Fibroblast of lung (primary cell): ENCODE measurements at regions not wholly inside any gene's neighbourhood (a gene's known extent, or its start where the extent isn't known, plus 50 kb on each side); places are given as distances from the start of the nearest gene placed in this dataset.

Experiments
- DNase-seq, 2 donors: peaks; one replicate each; pipeline versions ENCODE4 v3.0.0 to v3.0.0-alpha.2; 2010; ENCODE audit warnings: low read depth in 2 of 2
- H2AFZ ChIP-seq: 2 replicates; pipeline ENCODE4 v1.5.1; 2012; ENCODE audit warnings: low read length, control low read depth, inconsistent platforms
- H3K27ac ChIP-seq: 2 replicates; pipeline ENCODE4 v1.5.1; 2011; ENCODE audit warnings: low read length, control low read depth; ENCODE audit not compliant: insufficient read depth
- H3K27me3 ChIP-seq: 2 replicates; pipeline ENCODE4 v1.5.1; 2011; ENCODE audit warnings: mild to moderate bottlenecking, low read length; ENCODE audit not compliant: control insufficient read depth, insufficient read depth
- H3K36me3 ChIP-seq: 2 replicates; pipeline ENCODE4 v1.5.1; 2011; ENCODE audit warnings: low read length; ENCODE audit not compliant: control insufficient read depth, insufficient read depth
- H3K4me1 ChIP-seq: 2 replicates; pipeline ENCODE4 v1.5.1; 2011; ENCODE audit warnings: low read length; ENCODE audit not compliant: control insufficient read depth, insufficient read depth; ENCODE audit errors: extremely low read depth
- H3K4me2 ChIP-seq: 2 replicates; pipeline ENCODE4 v1.5.1; 2011; ENCODE audit warnings: low read length, control low read depth; ENCODE audit not compliant: insufficient read depth; ENCODE audit errors: extremely low read depth
- H3K4me3 ChIP-seq, 4 experiments: fragments of 200-600 bp in 1 of 4; sonication (generic) in 1 of 4; replicated peaks in 1 of 4; 2 replicates each; pipeline ENCODE4 v1.5.1; 2011 to 2016; ENCODE audit warnings: low read length in 4 of 4, low read depth in 3 of 4, mild to moderate bottlenecking in 3 of 4, control low read depth in 2 of 4, inconsistent platforms in 1 of 4, mixed read lengths in 1 of 4; ENCODE audit not compliant: insufficient read depth in 1 of 4; ENCODE audit errors: control extremely low read depth in 1 of 4
- H3K79me2 ChIP-seq: 2 replicates; pipeline ENCODE4 v1.5.1; 2012; ENCODE audit warnings: mild to moderate bottlenecking, low read length, inconsistent platforms; ENCODE audit not compliant: control insufficient read depth, insufficient read depth
- H3K9ac ChIP-seq: 2 replicates; pipeline ENCODE4 v1.5.1; 2011; ENCODE audit warnings: mild to moderate bottlenecking, low read length, control low read depth; ENCODE audit not compliant: insufficient read depth
- H3K9me3 ChIP-seq: 2 replicates; pipeline ENCODE4 v1.5.1; 2012; ENCODE audit warnings: low read depth, low read length; ENCODE audit not compliant: control insufficient read depth, insufficient read depth
- H4K20me1 ChIP-seq: 2 replicates; pipeline ENCODE4 v1.5.1; 2011; ENCODE audit warnings: low read length; ENCODE audit not compliant: control insufficient read depth, insufficient read depth; ENCODE audit errors: extremely low read depth
- EZH2 ChIP-seq: IDR thresholded peaks from 2 replicates; pipeline ENCODE4 v1.5.1; 2012; ENCODE audit warnings: low read length, control low read depth, mild to moderate bottlenecking; ENCODE audit errors: missing control alignments
- TF ChIP-seq, protein P1 (sequence below), 2 donors: IDR thresholded peaks in 1 of 2; conservative IDR thresholded peaks in 1 of 2; 1 replicate in 1 of 2; 2 replicates in 1 of 2; pipeline ENCODE4 v1.5.1; 2011 to 2012; ENCODE audit warnings: low read length in 2 of 2, control low read depth in 1 of 2, inconsistent platforms in 1 of 2, low read depth in 1 of 2, mild to moderate bottlenecking in 1 of 2

DNA sequence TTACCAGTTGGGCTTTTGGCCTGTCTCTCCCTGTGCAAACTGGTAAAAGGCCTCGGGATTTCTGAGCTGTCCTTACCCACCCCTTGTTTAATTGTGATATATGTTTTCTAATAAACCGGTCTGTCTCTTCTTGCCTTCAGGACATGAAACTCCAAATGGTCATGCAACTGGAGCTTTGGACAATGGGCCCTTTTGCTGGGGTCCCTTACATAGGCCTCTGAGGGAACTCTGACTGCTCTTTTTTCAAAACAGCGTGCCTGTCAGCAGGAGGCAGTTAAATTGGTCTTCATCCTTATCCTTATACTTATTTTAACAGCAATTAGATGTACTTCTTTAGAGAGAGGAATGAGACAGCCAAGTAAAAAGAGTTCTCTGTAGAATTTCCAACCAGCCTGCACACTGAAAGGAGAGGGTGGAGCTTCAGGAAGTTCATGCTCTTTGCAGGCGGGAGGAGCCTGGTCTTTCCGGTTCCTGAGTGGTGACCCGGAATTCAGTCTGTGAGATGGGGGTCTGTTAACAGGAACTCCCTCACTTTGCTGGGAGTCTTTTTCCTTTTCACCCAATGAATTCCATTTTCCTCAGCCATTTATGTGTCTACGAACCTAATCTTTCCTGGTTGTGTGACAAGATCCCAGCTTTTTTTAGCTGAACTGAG, 299.6 kb upstream of the GJE1 start:
- no peaks in the 10 kb centered on the region for H3K4me1 ChIP-seq
- H3K4me3 ChIP-seq, result no peak overlapping the region
- no peak overlapping the region for H2AFZ ChIP-seq
- no peak overlapping the region for H3K9ac ChIP-seq
- H3K9me3 ChIP-seq, result no peaks in the 10 kb centered on the region
- no peak overlapping the region for H3K4me2 ChIP-seq
- no peaks in the 10 kb centered on the region for H3K79me2 ChIP-seq
- H3K27me3 ChIP-seq, result no peaks in the 10 kb centered on the region
- H4K20me1 ChIP-seq, result no peaks in the 10 kb centered on the region
- no peak for TF ChIP-seq EZH2
- TF ChIP-seq, protein P1, sequence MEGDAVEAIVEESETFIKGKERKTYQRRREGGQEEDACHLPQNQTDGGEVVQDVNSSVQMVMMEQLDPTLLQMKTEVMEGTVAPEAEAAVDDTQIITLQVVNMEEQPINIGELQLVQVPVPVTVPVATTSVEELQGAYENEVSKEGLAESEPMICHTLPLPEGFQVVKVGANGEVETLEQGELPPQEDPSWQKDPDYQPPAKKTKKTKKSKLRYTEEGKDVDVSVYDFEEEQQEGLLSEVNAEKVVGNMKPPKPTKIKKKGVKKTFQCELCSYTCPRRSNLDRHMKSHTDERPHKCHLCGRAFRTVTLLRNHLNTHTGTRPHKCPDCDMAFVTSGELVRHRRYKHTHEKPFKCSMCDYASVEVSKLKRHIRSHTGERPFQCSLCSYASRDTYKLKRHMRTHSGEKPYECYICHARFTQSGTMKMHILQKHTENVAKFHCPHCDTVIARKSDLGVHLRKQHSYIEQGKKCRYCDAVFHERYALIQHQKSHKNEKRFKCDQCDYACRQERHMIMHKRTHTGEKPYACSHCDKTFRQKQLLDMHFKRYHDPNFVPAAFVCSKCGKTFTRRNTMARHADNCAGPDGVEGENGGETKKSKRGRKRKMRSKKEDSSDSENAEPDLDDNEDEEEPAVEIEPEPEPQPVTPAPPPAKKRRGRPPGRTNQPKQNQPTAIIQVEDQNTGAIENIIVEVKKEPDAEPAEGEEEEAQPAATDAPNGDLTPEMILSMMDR (conservative IDR thresholded peaks at IDR 0.05 in 1 of 2, IDR thresholded peaks at IDR 0.05 in 1 of 2; ENCODE audit: low read depth in 1 of 2, low read length in 2 of 2), result no peak
- no peak for DNase-seq
- H3K27ac ChIP-seq, result no peak overlapping the region
- H3K36me3 ChIP-seq, result no peaks in the 10 kb centered on the region

DNA sequence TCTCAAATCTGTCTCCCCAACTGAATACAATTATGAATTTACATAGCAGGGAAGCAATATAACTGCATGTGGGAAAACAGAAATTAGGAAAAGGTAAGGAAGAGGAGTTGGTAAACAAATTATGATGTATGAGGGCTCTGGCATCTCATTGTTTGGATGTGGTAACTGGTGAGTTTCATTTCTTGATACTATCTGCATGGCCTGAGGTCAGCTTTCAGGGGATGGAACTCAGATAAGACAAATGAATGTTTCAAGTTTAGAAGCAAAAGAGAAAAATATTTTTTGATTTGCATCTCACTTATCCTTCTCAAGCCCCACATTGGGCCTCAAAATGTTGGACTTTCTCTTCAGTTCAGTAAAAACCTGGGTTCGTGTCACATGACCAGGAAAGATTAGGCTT, 302.2 kb upstream of the GJE1 start:
- TF ChIP-seq, protein P1 (conservative IDR thresholded peaks at IDR 0.05 in 1 of 2, IDR thresholded peaks at IDR 0.05 in 1 of 2; ENCODE audit: low read depth in 1 of 2, low read length in 2 of 2), result no peak
- TF ChIP-seq EZH2, result no peak
- H3K4me1 ChIP-seq, result no peaks in the 10 kb centered on the region
- H3K27me3 ChIP-seq, result no peaks in the 10 kb centered on the region
- no peaks in the 10 kb centered on the region for H4K20me1 ChIP-seq
- H3K9ac ChIP-seq, result no peak overlapping the region
- H2AFZ ChIP-seq, result no peak overlapping the region
- H3K4me3 ChIP-seq, result no peak overlapping the region
- no peaks in the 10 kb centered on the region for H3K79me2 ChIP-seq
- no peaks in the 10 kb centered on the region for H3K36me3 ChIP-seq
- DNase-seq, result no peak
- H3K4me2 ChIP-seq, result no peak overlapping the region
- no peak overlapping the region for H3K27ac ChIP-seq
- H3K9me3 ChIP-seq, result no peaks in the 10 kb centered on the region

DNA sequence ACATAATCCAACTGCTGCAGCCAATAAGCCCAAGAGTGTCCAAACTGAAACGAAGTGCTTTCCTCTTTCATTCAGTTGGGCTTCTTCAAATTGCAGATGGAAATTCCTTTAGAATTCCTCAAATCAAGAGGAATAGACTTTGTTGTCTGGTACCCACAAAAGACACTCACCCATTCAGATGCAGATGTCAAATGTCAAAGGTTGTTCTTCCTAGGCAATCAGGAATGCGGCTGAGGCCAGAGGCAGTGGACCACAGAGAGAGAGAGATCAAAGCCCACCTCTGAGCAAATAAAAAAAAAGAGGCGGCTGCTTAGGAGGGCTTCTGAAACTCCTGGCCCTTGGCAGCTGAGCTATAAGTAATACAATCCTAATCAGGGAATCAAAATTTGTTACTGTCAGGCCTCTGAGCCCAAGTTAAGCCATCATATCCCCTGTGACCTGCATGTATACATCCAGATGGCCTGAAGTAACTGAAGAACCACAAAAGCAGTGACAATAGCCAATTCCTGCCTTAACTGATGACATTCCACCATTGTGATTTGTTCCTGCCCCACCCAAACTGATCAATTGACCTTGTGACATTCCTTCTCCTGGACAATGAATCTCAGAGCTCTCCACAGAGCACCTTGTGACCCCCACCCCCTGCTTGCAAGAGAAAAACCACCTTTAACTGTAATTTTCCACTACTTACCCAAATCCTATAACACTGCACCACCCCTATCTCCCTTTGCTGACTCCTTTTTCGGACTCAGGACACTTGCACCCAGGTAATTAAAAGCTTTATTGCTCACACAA, 303.0 kb upstream of the GJE1 start:
- Histone ChIP-seq H3K4me1 (no peaks in the 10 kb centered on the region), H3K4me3 (no peak overlapping the region), H3K9ac (no peak overlapping the region), H3K4me2 (no peak overlapping the region), H2AFZ (no peak overlapping the region), H3K79me2 (no peaks in the 10 kb centered on the region), H4K20me1 (no peaks in the 10 kb centered on the region), H3K27me3 (no peaks in the 10 kb centered on the region), H3K36me3 (no peaks in the 10 kb centered on the region), H3K9me3 (no peaks in the 10 kb centered on the region), H3K27ac (no peak overlapping the region)
- DNase-seq, result no peak
- TF ChIP-seq, protein P1 (conservative IDR thresholded peaks at IDR 0.05 in 1 of 2, IDR thresholded peaks at IDR 0.05 in 1 of 2; ENCODE audit: low read depth in 1 of 2, low read length in 2 of 2), result no peak
- TF ChIP-seq EZH2, result no peak
